ENCODE measurements at regions not wholly inside any gene's neighbourhood (a gene's known extent, or its start where the extent isn't known, plus 50 kb on each side); places are given as distances from the start of the nearest gene placed in this dataset.

DNA sequence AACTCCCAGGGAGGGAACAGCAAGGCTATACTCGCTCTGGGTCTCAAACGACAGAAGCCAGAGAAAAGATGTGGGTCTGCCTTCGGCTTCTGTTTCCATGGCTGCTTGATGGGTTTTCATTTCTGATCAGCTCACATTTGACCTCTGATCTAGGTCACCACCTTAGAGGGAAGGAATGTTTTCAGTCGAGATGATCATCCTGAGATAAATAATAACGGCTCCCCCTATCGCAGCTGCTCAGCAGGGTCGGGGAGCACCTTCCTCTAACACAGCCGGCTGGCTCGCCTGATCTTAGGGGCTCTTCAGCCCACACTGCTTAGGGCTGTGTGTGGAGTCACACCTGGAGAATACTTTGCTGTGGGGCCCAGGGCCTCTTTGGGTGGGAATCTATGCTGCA is 53.1 kb upstream of the ZNF648 start:
- TF ChIP-seq CTCF (IDR thresholded peaks at IDR 0.05) (no peak), ZFX (IDR thresholded peaks at IDR 0.05; ENCODE audit: borderline replicate concordance) (no peak)
